Mucosa of descending colon (tissue), 3 donors: ENCODE measurements at regions not wholly inside any gene's neighbourhood (a gene's known extent, or its start where the extent isn't known, plus 50 kb on each side); places are given as distances from the start of the nearest gene placed in this dataset.

Experiments used
- ATAC-seq: fragments of 200-7000 bp; cut with Tn5 transposase; one replicate; pipeline ENCODE4 v1.9.1; 2020; ENCODE audit warnings: mild to moderate bottlenecking, moderate library complexity
- DNase-seq, 3 donors: peaks; one replicate each; pipeline ENCODE4 v3.0.0-alpha.2; 2020
- H3K36me3 ChIP-seq: fragments of 200-600 bp; one replicate; pipeline ENCODE4 v1.8.0; 2021; ENCODE audit warnings: low read depth, mild to moderate bottlenecking
- H3K4me1 ChIP-seq: fragments of 200-600 bp; one replicate; pipeline ENCODE4 v1.8.0; 2021; ENCODE audit warnings: low read depth, mild to moderate bottlenecking
- H3K4me3 ChIP-seq: fragments of 200-600 bp; one replicate; pipeline ENCODE4 v1.8.0; 2021; ENCODE audit warnings: mild to moderate bottlenecking
- H3K9me3 ChIP-seq: fragments of 200-600 bp; one replicate; pipeline ENCODE4 v1.8.0; 2021; ENCODE audit warnings: mild to moderate bottlenecking
- intact Hi-C, 2 donors: fragments of 100-400 bp; cut with DNase I in 1 of 2; cut with micrococcal nuclease in 1 of 2; formaldehyde crosslinking; loops; one replicate each; pipeline versions ENCODE4 v1.11.0 to v1.11.1; 2022; cut with DNase I, micrococcal nuclease
- TF ChIP-seq, protein P1 (sequence below): fragments of 200-600 bp; IDR thresholded peaks from one replicate; pipeline ENCODE4 v1.8.0; 2022; ENCODE audit warnings: antibody characterized with exemption, mild to moderate bottlenecking
- donor health status: DM: no; HTN: no; CAD: no; lungs with moderate emphysema.
- donor health status: DM: no; HTN: no; CAD: no.
- donor health status: DM: no; HTN: yes; CAD: no.

- Histone ChIP-seq H3K36me3 (no peaks in the 10 kb centered on the region), H3K4me3 (no peak overlapping the region), H3K9me3 (no peaks in the 10 kb centered on the region), H3K4me1 (no peaks in the 10 kb centered on the region)
- ATAC-seq (no peak), DNase-seq (no peak)
- intact Hi-C loops, result no loop called here
- TF ChIP-seq, protein P1, sequence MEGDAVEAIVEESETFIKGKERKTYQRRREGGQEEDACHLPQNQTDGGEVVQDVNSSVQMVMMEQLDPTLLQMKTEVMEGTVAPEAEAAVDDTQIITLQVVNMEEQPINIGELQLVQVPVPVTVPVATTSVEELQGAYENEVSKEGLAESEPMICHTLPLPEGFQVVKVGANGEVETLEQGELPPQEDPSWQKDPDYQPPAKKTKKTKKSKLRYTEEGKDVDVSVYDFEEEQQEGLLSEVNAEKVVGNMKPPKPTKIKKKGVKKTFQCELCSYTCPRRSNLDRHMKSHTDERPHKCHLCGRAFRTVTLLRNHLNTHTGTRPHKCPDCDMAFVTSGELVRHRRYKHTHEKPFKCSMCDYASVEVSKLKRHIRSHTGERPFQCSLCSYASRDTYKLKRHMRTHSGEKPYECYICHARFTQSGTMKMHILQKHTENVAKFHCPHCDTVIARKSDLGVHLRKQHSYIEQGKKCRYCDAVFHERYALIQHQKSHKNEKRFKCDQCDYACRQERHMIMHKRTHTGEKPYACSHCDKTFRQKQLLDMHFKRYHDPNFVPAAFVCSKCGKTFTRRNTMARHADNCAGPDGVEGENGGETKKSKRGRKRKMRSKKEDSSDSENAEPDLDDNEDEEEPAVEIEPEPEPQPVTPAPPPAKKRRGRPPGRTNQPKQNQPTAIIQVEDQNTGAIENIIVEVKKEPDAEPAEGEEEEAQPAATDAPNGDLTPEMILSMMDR, result no peak
Measured at GRCh38 chr3:65201926-65202325, 514.1 kb upstream of the ADAMTS9 start.

DNA sequence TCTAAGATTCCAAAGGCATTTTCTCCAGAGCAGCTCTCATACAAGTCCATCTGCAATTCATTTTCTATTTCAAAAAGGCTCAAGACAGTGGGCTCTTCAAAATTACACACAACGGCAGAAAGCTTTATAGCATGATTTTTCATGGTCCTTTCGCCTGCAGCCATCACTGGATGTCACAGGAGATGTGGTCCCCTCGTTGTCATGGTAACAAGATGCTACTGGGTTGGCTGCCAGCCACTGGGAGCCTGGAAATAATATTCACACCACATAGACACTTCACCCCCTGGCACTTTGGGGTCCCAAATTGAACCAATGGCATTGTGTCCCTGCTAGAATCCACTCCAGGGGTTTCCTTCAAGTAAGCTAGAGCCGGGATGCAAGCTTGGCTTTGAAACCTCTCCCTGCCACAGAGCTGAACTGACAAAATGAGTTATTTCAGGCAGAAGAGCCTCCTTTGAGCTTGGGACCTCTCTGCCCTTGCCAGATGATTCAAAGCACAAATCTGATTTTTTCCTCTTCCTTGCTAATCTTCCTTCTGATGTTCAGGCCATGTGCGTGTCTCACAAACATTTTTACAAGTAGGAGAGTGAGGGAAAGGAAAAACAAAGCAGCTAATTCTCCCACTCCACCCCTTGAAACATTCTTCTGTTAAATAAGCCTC, 512.6 kb upstream of the ADAMTS9 start:
- intact Hi-C loops, result no loop called here
- TF ChIP-seq, protein P1, result no peak
- no peak overlapping the region for H3K4me3 ChIP-seq
- no peaks in the 10 kb centered on the region for H3K36me3 ChIP-seq
- H3K4me1 ChIP-seq, result no peaks in the 10 kb centered on the region
- DNase-seq, result no peak
- H3K9me3 ChIP-seq, result no peaks in the 10 kb centered on the region
- no peak for ATAC-seq

GRCh38 chr3:65196663-65197062, 508.9 kb upstream of the ADAMTS9 start:
- intact Hi-C loops, result no loop called here
- Histone ChIP-seq H3K36me3 (no peaks in the 10 kb centered on the region), H3K4me3 (no peak overlapping the region), H3K4me1 (no peaks in the 10 kb centered on the region), H3K9me3 (no peaks in the 10 kb centered on the region)
- DNase-seq, result no peak
- TF ChIP-seq, protein P1, result no peak
- ATAC-seq, result no peak

- Histone ChIP-seq H3K4me1 (no peaks in the 10 kb centered on the region), H3K4me3 (no peak overlapping the region), H3K36me3 (no peaks in the 10 kb centered on the region), H3K9me3 (no peaks in the 10 kb centered on the region)
- intact Hi-C loops, result no loop called here
- no peak for ATAC-seq
- no peak for DNase-seq
- TF ChIP-seq, protein P1, result no peak
Measured at GRCh38 chr3:65195211-65196006, 507.6 kb upstream of the ADAMTS9 start.

DNA sequence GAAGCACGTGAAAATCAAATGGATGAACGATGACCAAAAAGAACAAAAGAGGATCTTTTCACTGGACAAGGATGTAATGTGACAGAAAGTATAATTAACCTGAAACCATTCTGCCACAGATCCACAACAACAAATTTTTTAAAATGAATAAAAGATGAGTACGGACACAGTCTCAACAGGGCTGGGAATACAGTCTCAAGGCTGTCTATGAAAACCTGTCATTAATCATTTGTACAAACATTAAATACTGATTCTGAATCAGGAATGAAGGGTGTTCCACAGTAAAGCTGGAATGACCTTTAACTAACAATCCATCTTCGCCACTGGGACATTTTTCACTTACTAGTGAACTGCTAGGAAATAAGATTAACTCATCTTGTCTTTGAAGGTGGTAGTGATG, 506.9 kb upstream of the ADAMTS9 start:
- no peaks in the 10 kb centered on the region for H3K4me1 ChIP-seq
- H3K36me3 ChIP-seq, result no peaks in the 10 kb centered on the region
- H3K4me3 ChIP-seq, result no peak overlapping the region
- TF ChIP-seq, protein P1, result no peak
- intact Hi-C loops, result no loop called here
- no peak for ATAC-seq
- DNase-seq, result no peak
- no peaks in the 10 kb centered on the region for H3K9me3 ChIP-seq
